HL-60 (cell line): ENCODE measurements at regions not wholly inside any gene's neighbourhood (a gene's known extent, or its start where the extent isn't known, plus 50 kb on each side); places are given as distances from the start of the nearest gene placed in this dataset.

Experiments used
- DNase-seq, 2 experiments: peaks; one replicate each; pipeline ENCODE4 v3.0.0-alpha.2; 2010 to 2020; ENCODE audit warnings: low read depth in 1 of 2, low spot score in 1 of 2
- H3K27ac ChIP-seq: fragments of 250-450 bp; sonication (Bioruptor Pico); replicated peaks from 2 replicates; pipeline ENCODE4 v1.5.1; 2020; ENCODE audit warnings: mild to moderate bottlenecking, moderate library complexity
- H3K27me3 ChIP-seq: fragments of 250-450 bp; sonication (Bioruptor Pico); 2 replicates; pipeline ENCODE4 v1.5.1; 2021; ENCODE audit warnings: mild to moderate bottlenecking, moderate library complexity; ENCODE audit not compliant: insufficient read depth, poor library complexity, severe bottlenecking
- H3K4me3 ChIP-seq: replicated peaks from 2 replicates; pipeline ENCODE4 v1.5.1; 2011; ENCODE audit warnings: mild to moderate bottlenecking, control low read depth, low read length; ENCODE audit not compliant: insufficient read depth
- GABPA ChIP-seq: IDR thresholded peaks from 2 replicates; pipeline ENCODE4 v1.6.1; 2012; ENCODE audit warnings: low read depth
- POLR2AphosphoS5 ChIP-seq: IDR thresholded peaks from 2 replicates; pipeline ENCODE4 v1.6.1; 2012; ENCODE audit warnings: low read depth
- SPI1 ChIP-seq: IDR thresholded peaks from 2 replicates; pipeline ENCODE4 v1.6.1; 2012; ENCODE audit warnings: low read depth, mild to moderate bottlenecking, borderline replicate concordance
- TF ChIP-seq, protein P1 (sequence below): IDR thresholded peaks from 2 replicates; pipeline ENCODE4 v1.6.1; 2012; ENCODE audit warnings: low read depth; ENCODE audit not compliant: insufficient replicate concordance
- TF ChIP-seq, protein P2 (sequence below): IDR thresholded peaks from one replicate; pipeline ENCODE4 v1.5.1; 2011; ENCODE audit warnings: low read length, control low read depth, inconsistent platforms; ENCODE audit not compliant: insufficient read depth

DNA sequence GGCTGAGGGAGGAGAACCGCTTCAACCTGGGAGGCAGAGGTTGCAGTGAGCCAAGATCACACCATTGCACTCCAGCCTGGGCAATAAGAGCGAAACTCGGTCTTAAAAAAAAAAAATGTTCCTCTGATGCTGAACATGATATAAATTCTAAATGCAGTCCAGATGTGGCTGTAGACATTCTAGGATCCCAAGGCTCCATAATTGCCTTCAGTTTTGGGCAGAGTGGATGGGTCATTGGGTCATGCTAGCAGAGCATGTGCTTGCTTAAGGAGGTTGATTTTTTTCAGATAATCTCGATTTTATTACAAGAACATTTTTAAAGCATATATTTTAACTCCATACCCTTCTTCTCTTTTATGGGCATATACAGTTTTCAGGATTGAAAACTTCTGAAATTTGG, 112.0 kb downstream of the UTRN start:
- TF ChIP-seq GABPA, result no peak
- no peak for TF ChIP-seq SPI1
- no peak for TF ChIP-seq POLR2AphosphoS5
- TF ChIP-seq, protein P1, sequence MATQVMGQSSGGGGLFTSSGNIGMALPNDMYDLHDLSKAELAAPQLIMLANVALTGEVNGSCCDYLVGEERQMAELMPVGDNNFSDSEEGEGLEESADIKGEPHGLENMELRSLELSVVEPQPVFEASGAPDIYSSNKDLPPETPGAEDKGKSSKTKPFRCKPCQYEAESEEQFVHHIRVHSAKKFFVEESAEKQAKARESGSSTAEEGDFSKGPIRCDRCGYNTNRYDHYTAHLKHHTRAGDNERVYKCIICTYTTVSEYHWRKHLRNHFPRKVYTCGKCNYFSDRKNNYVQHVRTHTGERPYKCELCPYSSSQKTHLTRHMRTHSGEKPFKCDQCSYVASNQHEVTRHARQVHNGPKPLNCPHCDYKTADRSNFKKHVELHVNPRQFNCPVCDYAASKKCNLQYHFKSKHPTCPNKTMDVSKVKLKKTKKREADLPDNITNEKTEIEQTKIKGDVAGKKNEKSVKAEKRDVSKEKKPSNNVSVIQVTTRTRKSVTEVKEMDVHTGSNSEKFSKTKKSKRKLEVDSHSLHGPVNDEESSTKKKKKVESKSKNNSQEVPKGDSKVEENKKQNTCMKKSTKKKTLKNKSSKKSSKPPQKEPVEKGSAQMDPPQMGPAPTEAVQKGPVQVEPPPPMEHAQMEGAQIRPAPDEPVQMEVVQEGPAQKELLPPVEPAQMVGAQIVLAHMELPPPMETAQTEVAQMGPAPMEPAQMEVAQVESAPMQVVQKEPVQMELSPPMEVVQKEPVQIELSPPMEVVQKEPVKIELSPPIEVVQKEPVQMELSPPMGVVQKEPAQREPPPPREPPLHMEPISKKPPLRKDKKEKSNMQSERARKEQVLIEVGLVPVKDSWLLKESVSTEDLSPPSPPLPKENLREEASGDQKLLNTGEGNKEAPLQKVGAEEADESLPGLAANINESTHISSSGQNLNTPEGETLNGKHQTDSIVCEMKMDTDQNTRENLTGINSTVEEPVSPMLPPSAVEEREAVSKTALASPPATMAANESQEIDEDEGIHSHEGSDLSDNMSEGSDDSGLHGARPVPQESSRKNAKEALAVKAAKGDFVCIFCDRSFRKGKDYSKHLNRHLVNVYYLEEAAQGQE, result no peak
- TF ChIP-seq, protein P2, sequence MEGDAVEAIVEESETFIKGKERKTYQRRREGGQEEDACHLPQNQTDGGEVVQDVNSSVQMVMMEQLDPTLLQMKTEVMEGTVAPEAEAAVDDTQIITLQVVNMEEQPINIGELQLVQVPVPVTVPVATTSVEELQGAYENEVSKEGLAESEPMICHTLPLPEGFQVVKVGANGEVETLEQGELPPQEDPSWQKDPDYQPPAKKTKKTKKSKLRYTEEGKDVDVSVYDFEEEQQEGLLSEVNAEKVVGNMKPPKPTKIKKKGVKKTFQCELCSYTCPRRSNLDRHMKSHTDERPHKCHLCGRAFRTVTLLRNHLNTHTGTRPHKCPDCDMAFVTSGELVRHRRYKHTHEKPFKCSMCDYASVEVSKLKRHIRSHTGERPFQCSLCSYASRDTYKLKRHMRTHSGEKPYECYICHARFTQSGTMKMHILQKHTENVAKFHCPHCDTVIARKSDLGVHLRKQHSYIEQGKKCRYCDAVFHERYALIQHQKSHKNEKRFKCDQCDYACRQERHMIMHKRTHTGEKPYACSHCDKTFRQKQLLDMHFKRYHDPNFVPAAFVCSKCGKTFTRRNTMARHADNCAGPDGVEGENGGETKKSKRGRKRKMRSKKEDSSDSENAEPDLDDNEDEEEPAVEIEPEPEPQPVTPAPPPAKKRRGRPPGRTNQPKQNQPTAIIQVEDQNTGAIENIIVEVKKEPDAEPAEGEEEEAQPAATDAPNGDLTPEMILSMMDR, result no peak
- Histone ChIP-seq H3K27me3 (no peaks in the 10 kb centered on the region), H3K4me3 (no peak overlapping the region), H3K27ac (no peak overlapping the region)
- DNase-seq, result no peak

DNA sequence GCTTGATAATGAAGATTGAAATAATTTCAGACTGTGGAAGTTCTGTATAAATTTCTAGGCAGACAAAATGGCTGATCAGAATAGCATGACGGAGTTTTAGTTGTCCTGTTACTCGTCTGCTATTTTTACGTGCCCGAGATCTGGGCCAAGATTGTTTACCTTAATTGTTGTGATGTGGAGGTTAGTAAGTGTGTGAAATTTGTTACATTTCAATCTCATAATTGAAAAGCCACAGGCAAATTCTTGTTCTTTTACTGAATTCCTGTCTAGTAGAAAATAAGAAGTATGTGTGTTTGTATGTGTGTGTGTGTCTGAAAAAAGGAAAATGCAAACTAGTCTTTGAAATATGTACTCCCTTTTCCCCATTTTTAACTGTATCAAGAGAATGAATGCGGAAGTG, 115.2 kb downstream of the UTRN start:
- TF ChIP-seq, protein P2, result no peak
- no peak for TF ChIP-seq POLR2AphosphoS5
- TF ChIP-seq, protein P1, result no peak
- no peak for TF ChIP-seq GABPA
- no peak for TF ChIP-seq SPI1
- Histone ChIP-seq H3K27me3 (no peaks in the 10 kb centered on the region), H3K27ac (no peak overlapping the region), H3K4me3 (no peak overlapping the region)
- DNase-seq, result no peak

DNA sequence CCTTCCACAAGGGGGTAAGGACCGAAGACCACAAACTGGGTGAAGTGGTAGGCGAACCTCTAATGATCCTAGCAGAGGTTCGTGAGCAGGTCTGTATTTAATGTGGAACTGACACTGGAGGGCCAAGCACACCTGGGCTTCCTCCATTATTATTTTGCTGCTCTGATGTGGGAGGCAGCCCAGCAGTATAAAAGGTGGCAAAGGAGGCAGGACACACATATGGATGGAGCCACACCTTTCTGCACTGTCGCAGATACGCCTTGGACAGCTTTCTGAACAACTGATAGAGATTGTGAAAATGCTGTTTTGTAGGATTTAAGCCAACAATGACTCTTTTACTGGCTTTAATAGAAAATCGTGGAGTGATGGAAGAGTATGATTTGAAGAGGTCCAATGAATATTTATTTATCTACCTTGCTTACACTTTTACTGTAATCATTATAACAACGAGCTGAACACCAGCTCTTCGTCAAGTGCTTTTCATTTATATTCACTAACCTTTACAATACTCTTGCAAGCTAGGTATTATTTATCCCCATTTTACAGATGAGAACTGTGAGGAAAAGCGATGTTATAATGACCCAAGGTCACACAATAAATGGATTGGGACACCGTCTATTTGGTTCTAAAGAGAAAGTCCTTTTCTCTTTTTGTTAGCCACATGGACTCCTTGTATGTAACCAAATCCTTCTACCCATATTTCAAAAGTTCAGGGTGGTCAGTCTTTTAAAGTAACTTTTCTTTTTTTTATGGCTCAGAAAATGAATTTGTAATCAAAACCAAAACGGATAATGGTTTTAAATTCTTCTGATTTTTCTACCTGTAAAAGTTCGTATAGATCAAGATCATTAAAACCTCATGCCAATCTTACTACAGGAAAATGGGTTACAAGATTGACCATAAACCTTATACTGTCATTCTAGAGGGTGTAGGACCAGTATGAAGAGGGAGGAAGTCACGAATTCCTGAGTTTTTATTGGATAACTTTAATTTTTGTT, 116.9 kb downstream of the UTRN start:
- Histone ChIP-seq H3K27me3 (no peaks in the 10 kb centered on the region), H3K27ac (no peak overlapping the region), H3K4me3 (no peak overlapping the region)
- DNase-seq, result no peak
- TF ChIP-seq GABPA, result no peak

DNA sequence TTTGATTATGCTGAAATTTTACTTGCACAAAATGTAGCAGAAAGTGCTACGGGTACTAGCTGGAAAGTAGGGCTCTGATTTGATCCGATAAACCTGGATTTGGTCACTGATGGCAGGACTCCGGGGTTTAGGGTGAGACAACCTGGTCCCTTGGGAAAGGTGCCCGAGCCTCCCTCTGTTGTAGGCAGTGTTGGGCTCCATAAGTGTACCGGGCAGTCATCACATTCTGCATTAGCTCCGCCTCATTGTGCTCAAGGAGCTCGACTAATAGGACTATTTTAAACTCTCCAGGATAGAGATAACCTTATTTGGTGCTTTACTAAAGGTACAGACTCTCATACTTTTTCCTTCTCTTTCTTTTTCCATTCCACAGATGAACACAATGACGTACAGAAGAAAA, 117.6 kb downstream of the UTRN start:
- Histone ChIP-seq H3K27me3 (no peaks in the 10 kb centered on the region), H3K27ac (no peak overlapping the region), H3K4me3 (no peak overlapping the region)
- TF ChIP-seq POLR2AphosphoS5 (no peak), SPI1 (no peak), GABPA (no peak)
- TF ChIP-seq, protein P2, result no peak
- TF ChIP-seq, protein P1, result no peak
- no peak for DNase-seq
